Activated naive CD4-positive, alpha-beta T cell treated with anti-CD3 and anti-CD28 coated beads, Interleukin-2, amount 50 U/mL, for 24 hours (primary cell): ENCODE measurements at regions not wholly inside any gene's neighbourhood (a gene's known extent, or its start where the extent isn't known, plus 50 kb on each side); places are given as distances from the start of the nearest gene placed in this dataset.
"Not testable (repeated sequence)": the region's sequence is repeated elsewhere in the genome, so short reads cannot be mapped to it uniquely, and the experiment has no call there.

Experiments used
- H3K27ac Mint-ChIP-seq: one replicate; pipeline ENCODE4 v1.8.0; 2021; ENCODE audit warnings: mild to moderate bottlenecking, mixed read lengths
- H3K27me3 Mint-ChIP-seq: one replicate; pipeline ENCODE4 v1.8.0; 2021; ENCODE audit warnings: mixed read lengths
- H3K36me3 Mint-ChIP-seq: one replicate; pipeline ENCODE4 v1.8.0; 2021; ENCODE audit warnings: mixed read lengths
- H3K4me1 Mint-ChIP-seq: one replicate; pipeline ENCODE4 v1.8.0; 2021; ENCODE audit warnings: mixed read lengths
- H3K4me3 Mint-ChIP-seq: one replicate; pipeline ENCODE4 v1.8.0; 2021; ENCODE audit warnings: mild to moderate bottlenecking, mixed read lengths
- H3K9me3 Mint-ChIP-seq: one replicate; pipeline ENCODE4 v1.8.0; 2021; ENCODE audit warnings: mixed read lengths

DNA sequence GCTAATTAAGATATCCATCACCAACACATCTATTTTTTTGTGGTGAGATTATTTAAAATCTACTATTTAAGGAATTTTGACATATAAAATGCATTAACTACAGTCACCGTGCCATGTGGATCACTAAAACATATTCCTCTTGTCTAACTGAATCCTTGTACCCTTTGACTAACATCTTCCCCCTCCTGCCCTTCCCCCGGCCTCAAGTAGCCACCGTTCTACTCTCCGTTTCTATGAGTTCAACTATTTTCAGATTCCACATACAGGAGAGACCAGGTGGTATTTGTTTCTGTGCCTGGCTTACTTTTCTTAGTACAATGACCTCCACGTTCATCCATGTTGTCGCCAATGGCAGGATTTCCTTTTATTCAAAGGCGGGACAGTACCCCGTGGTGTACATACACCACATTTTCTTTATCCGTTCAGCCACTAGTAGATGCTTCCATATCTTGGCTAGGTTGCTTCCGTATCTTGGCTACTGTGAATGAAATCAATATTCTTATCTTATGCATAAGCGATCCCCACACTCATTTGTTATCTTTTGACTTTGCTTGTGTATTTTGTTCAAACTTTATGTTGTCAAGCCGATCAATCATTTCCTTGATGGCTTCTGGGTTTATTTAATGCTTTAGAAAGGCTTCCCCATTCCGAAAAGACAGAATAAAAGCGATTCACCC lies 134.7 kb downstream of the KCNJ12 start:
- Mint-ChIP-seq H3K9me3 (no peaks in the 10 kb centered on the region), H3K36me3 (no peaks in the 10 kb centered on the region), H3K4me1 (peaks cover 14% of the 10 kb centered on the region), H3K4me3 (peak overlapping the region; percentile 61), H3K27me3 (peaks cover 16% of the 10 kb centered on the region), H3K27ac (no peak overlapping the region)

- H3K36me3 Mint-ChIP-seq, result no peaks in the 10 kb centered on the region
- H3K27me3 Mint-ChIP-seq, result peaks cover 16% of the 10 kb centered on the region
- no peak overlapping the region for H3K27ac Mint-ChIP-seq
- H3K9me3 Mint-ChIP-seq, result no peaks in the 10 kb centered on the region
- H3K4me3 Mint-ChIP-seq, result peak overlapping the region; percentile 61
- H3K4me1 Mint-ChIP-seq, result peaks cover 14% of the 10 kb centered on the region
Measured at GRCh38 chr17:21511363-21512195, 135.4 kb downstream of the KCNJ12 start.

DNA sequence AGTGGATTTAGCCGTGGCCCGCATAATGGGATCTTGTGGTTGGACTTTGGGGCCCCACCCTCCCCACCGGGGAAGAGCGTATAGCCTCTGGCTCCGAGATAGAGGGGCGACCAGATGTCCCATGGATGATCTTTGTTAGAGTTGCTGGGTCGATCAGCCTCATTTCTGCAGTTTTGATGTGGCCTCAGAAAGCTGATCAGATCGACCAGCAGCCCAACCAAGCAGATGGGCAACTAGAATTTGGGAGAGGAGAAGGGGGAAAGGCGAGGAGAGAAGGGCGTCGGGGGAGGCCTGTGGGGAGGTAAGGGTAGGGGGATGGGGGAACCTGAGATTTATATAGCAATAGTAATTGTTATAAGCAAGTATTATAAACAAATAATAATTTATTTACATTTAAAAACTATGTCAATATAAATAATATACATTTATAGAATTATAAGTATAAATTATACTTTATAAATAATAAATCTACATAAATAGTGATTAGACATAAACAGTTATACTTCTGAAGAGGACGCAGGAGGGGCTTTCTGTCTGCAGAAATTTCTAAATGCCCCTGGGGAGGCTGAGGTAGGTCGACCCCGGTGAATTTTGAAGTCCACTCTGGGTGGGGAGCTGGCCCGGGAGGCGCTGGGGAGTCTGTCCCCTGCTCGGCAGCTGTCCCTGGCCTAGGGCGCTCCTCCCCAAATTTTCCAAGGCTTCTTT lies 136.3 kb downstream of the KCNJ12 start:
- Mint-ChIP-seq H3K9me3 (no peaks in the 10 kb centered on the region), H3K27me3 (peaks cover 16% of the 10 kb centered on the region), H3K4me3 (peak overlapping the region; percentile 61), H3K27ac (no peak overlapping the region), H3K36me3 (no peaks in the 10 kb centered on the region), H3K4me1 (peaks cover 14% of the 10 kb centered on the region)

DNA sequence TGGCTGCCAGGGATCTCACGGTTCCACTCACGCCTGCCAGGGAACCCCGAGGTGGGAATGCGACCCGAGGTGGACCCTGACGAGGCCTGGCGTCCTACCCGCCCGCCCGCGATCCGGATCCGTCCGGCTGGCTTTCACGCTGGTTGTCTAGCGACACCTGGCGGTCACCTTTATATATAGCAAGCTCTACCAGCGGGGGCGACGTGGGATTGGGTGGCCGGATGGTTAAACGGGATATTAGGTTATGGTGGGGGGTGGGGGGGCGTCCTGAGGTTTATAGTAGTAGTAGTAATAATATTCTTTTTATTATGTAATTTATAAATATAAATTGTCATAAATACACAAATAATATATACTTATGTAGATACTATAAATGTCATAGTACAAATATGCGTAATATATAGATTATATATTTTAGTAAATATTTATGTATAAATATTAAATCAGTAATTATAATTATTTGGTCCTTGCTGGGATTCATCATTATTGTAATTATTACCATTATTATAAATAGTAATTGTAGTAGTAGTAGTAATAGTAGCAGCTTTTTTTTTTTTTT lies 136.9 kb downstream of the KCNJ12 start:
- no peaks in the 10 kb centered on the region for H3K36me3 Mint-ChIP-seq
- no peak overlapping the region for H3K27ac Mint-ChIP-seq
- H3K9me3 Mint-ChIP-seq, result no peaks in the 10 kb centered on the region
- H3K4me1 Mint-ChIP-seq, result peaks cover 14% of the 10 kb centered on the region
- H3K4me3 Mint-ChIP-seq, result no peak overlapping the region
- peaks cover 16% of the 10 kb centered on the region for H3K27me3 Mint-ChIP-seq

DNA sequence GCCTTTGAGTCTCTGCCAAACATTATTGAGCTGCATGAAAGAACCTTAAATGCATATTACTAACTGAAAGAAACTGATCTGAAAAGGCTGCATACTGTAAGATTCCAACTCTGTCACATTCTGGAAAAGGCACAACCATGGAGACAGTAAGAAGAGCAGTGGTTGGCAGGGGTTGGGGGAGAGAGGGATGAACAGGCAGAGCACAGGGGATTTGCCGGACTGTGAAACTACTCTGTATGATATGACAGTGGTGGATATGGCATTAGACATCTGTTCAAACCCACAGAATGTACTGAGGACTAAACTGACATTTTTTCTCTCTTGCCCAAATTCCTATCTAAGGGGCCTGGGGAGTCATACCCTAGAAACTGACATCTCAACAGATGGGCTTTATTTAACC lies 138.4 kb downstream of the KCNJ12 start:
- not testable (repeated sequence) for H3K4me3 Mint-ChIP-seq, H3K27me3 Mint-ChIP-seq, H3K27ac Mint-ChIP-seq, H3K9me3 Mint-ChIP-seq, H3K36me3 Mint-ChIP-seq
- peaks cover 14% of the 10 kb centered on the region for H3K4me1 Mint-ChIP-seq

DNA sequence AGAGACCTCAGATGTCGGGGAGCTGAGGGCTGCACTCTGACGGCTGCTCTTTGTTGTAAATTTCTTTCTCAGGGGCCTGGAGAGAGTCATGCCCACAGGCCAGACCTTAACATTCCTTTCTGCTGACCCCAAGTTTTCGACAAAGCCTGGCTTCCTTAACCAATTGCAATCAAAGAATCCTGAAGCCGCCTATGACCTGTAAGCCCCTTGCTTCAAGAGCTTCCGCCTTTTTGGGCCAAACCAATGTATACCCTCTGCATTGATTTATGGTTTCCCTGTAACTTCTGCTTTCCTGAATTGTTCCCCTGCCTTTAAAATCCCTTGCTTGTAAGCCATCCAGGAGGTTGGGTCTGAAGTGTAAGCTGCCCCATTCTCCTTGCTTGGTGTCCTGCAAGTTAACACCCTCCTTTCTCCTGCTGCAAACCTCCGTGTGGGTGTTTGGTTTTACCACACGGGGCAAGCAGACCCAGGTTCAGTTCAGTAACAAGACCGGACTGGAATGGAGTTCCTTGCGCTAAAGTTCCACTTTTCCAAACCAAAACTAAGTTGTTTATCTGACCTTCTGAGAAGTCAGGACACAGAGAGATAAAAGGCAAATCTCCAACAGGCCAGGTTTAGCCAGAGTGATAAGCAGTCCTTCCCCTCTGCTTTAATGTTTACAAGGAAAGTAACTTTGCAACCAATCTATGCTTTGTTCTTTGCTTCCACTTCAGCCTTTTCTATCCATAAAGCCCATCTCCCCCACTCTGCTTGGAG lies 141.6 kb downstream of the KCNJ12 start:
- no peak overlapping the region for H3K27ac Mint-ChIP-seq
- H3K4me3 Mint-ChIP-seq, result no peak overlapping the region
- H3K4me1 Mint-ChIP-seq, result no peaks in the 10 kb centered on the region
- peaks cover 3% of the 10 kb centered on the region for H3K27me3 Mint-ChIP-seq
- H3K9me3 Mint-ChIP-seq, result no peaks in the 10 kb centered on the region
- H3K36me3 Mint-ChIP-seq, result no peaks in the 10 kb centered on the region

- Mint-ChIP-seq H3K4me1 (no peaks in the 10 kb centered on the region), H3K36me3 (no peaks in the 10 kb centered on the region), H3K4me3 (no peak overlapping the region), H3K9me3 (no peaks in the 10 kb centered on the region), H3K27ac (no peak overlapping the region), H3K27me3 (peaks cover 1% of the 10 kb centered on the region)
Measured at GRCh38 chr17:21522755-21523336, 146.7 kb downstream of the KCNJ12 start.

- H3K4me1 Mint-ChIP-seq, result no peaks in the 10 kb centered on the region
- H3K27me3 Mint-ChIP-seq, result peaks cover 1% of the 10 kb centered on the region
- no peaks in the 10 kb centered on the region for H3K36me3 Mint-ChIP-seq
- H3K27ac Mint-ChIP-seq, result no peak overlapping the region
- no peaks in the 10 kb centered on the region for H3K9me3 Mint-ChIP-seq
- no peak overlapping the region for H3K4me3 Mint-ChIP-seq
Measured at GRCh38 chr17:21523497-21524210, 147.5 kb downstream of the KCNJ12 start.

DNA sequence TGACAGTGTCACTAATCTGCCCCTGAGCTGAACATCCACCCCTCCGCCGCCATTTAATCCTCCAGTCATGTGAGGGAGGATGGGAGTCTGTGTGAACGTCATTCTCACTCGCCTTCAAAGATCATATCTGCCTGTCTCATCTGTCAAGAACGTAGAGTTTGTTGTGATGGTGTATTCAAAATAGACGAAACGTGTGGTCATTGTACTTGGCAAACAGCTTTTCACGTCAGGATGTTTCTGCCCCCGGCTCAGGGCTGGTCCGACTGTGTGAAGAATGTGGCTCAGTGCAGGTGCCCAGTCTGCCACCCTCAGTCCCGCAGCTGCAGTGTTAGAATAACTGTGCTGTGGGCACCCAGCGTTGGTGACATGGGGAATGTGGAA lies 148.0 kb downstream of the KCNJ12 start:
- H3K27me3 Mint-ChIP-seq, result peaks cover 1% of the 10 kb centered on the region
- no peaks in the 10 kb centered on the region for H3K9me3 Mint-ChIP-seq
- H3K36me3 Mint-ChIP-seq, result no peaks in the 10 kb centered on the region
- H3K27ac Mint-ChIP-seq, result no peak overlapping the region
- no peak overlapping the region for H3K4me3 Mint-ChIP-seq
- H3K4me1 Mint-ChIP-seq, result no peaks in the 10 kb centered on the region

GRCh38 chr17:21525464-21526130 lies 149.4 kb downstream of the KCNJ12 start:
- H3K4me1 Mint-ChIP-seq, result no peaks in the 10 kb centered on the region
- H3K4me3 Mint-ChIP-seq, result no peak overlapping the region
- peaks cover 1% of the 10 kb centered on the region for H3K27me3 Mint-ChIP-seq
- no peak overlapping the region for H3K27ac Mint-ChIP-seq
- H3K9me3 Mint-ChIP-seq, result no peaks in the 10 kb centered on the region
- no peaks in the 10 kb centered on the region for H3K36me3 Mint-ChIP-seq

GRCh38 chr17:21528031-21528695 lies 152.0 kb downstream of the KCNJ12 start:
- Mint-ChIP-seq H3K27me3 (no peaks in the 10 kb centered on the region), H3K4me3 (no peak overlapping the region), H3K4me1 (peaks cover 6% of the 10 kb centered on the region), H3K27ac (no peak overlapping the region), H3K9me3 (no peaks in the 10 kb centered on the region), H3K36me3 (no peaks in the 10 kb centered on the region)

GRCh38 chr17:21530311-21530710 lies 154.2 kb downstream of the KCNJ12 start:
- no peaks in the 10 kb centered on the region for H3K27me3 Mint-ChIP-seq
- peaks cover 5% of the 10 kb centered on the region for H3K36me3 Mint-ChIP-seq
- H3K27ac Mint-ChIP-seq, result no peak overlapping the region
- H3K4me3 Mint-ChIP-seq, result no peak overlapping the region
- H3K9me3 Mint-ChIP-seq, result no peaks in the 10 kb centered on the region
- peaks cover 10% of the 10 kb centered on the region for H3K4me1 Mint-ChIP-seq

DNA sequence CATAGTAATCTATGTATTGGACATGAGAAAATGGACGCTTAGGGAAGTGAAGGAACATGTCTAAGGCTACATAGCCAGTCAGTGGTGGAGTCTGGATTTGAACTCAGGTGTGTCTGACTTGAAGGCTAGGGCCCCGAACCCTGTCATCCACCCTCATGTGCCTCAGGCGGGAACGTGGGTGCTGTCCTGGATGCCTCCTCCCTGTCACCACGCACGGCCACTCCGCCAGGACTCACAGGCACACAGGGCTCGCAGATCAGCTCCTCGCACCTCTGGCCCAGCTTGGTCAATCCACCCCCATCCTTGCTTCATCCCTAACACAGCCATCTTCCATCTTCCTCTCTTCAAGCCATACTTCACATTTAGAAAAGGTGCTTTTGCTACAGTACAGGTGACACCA lies 154.7 kb downstream of the KCNJ12 start:
- no peaks in the 10 kb centered on the region for H3K9me3 Mint-ChIP-seq
- no peaks in the 10 kb centered on the region for H3K27me3 Mint-ChIP-seq
- H3K4me1 Mint-ChIP-seq, result peaks cover 10% of the 10 kb centered on the region
- H3K36me3 Mint-ChIP-seq, result peaks cover 6% of the 10 kb centered on the region
- H3K4me3 Mint-ChIP-seq, result no peak overlapping the region
- no peak overlapping the region for H3K27ac Mint-ChIP-seq
